ENCODE measurements at regions not wholly inside any gene's neighbourhood (a gene's known extent, or its start where the extent isn't known, plus 50 kb on each side); places are given as distances from the start of the nearest gene placed in this dataset.
"Not testable (repeated sequence)": the region's sequence is repeated elsewhere in the genome, so short reads cannot be mapped to it uniquely, and the experiment has no call there.

DNA sequence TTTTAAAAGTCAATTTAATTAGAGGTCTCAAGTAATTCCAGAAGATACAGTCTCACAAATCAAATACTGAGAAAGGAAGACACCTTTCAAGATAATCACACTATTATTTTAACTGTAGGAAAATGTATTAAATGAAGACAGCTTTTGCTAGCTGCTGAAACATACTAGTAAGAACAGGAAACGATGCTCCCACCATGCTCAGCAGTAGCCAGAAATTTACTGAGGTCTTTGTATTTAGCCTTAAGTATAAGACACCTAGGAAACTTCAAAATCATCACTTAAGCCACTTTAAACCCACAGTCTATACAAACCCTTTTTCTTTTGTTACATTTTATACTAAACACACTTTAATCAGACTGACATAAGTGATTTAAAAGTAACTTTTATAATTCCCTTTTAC is 72.7 kb upstream of the NPIPB12 start:
- H3K27ac Mint-ChIP-seq; H3K27me3 Mint-ChIP-seq; DNase-seq; H3K4me3 Mint-ChIP-seq; CTCF ChIA-PET; H3K9me3 Mint-ChIP-seq; POLR2A ChIA-PET; intact Hi-C loops (cut with micrococcal nuclease): not testable (repeated sequence)
- ATAC-seq = peak; percentile 45
- Mint-ChIP-seq H3K4me1 (ENCODE audit: low read depth) (peaks cover 25% of the 10 kb centered on the region), H3K36me3 (ENCODE audit: low read depth) (peaks cover 23% of the 10 kb centered on the region)

DNA sequence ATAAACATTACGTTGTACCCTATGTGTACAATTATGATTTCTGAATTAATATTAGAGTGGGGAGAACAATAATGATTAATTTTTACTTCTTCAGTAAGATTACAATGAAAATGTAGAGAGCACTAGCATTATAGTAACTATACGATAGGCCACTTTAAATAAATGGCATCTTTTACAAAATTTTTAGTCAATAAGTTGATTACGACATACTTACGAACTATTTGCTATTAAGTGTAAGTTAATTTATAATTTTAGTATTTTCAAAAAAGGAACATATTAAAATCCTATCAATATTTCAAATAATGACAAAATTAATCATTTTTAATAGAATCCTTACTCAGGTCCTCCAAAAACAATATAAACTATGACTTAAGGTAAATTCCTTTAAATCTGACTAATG is 75.6 kb upstream of the NPIPB12 start:
- POLR2A ChIA-PET; DNase-seq; CTCF ChIA-PET; ATAC-seq; H3K27ac Mint-ChIP-seq; H3K9me3 Mint-ChIP-seq; H3K27me3 Mint-ChIP-seq; H3K4me3 Mint-ChIP-seq; intact Hi-C loops (cut with micrococcal nuclease): not testable (repeated sequence)
- peaks cover 32% of the 10 kb centered on the region for H3K4me1 Mint-ChIP-seq (ENCODE audit: low read depth)
- H3K36me3 Mint-ChIP-seq (ENCODE audit: low read depth) = peaks cover 20% of the 10 kb centered on the region

DNA sequence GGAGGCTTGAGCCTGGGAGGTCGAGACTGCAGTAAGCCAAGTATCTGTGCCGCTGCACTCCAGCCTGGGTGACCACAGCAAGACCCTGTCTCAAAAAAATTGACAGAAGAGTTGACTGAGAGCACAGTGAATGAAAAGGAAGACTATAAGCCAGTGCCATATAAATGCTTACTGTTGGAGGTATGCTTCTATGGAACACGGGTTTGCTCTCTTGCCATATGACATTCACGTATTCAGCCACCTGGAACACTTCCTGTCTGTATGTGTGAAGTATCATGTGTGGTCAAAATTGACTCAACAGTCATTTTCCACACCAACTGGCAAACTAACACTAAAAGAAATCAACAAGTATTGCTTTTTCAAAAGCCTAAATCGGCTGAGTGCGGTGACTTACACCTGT is 71.1 kb upstream of the SPN start:
- H3K4me3 Mint-ChIP-seq = peak overlapping the region; percentile 40
- CTCF ChIA-PET; ATAC-seq; POLR2A ChIA-PET; intact Hi-C loops (cut with micrococcal nuclease); H3K9me3 Mint-ChIP-seq; H3K27me3 Mint-ChIP-seq: not testable (repeated sequence)
- peak overlapping the region; percentile 87 for H3K27ac Mint-ChIP-seq
- peak; percentile 38 for DNase-seq
- peaks cover 29% of the 10 kb centered on the region for H3K36me3 Mint-ChIP-seq (ENCODE audit: low read depth)
- H3K4me1 Mint-ChIP-seq (ENCODE audit: low read depth) = peaks cover 38% of the 10 kb centered on the region

DNA sequence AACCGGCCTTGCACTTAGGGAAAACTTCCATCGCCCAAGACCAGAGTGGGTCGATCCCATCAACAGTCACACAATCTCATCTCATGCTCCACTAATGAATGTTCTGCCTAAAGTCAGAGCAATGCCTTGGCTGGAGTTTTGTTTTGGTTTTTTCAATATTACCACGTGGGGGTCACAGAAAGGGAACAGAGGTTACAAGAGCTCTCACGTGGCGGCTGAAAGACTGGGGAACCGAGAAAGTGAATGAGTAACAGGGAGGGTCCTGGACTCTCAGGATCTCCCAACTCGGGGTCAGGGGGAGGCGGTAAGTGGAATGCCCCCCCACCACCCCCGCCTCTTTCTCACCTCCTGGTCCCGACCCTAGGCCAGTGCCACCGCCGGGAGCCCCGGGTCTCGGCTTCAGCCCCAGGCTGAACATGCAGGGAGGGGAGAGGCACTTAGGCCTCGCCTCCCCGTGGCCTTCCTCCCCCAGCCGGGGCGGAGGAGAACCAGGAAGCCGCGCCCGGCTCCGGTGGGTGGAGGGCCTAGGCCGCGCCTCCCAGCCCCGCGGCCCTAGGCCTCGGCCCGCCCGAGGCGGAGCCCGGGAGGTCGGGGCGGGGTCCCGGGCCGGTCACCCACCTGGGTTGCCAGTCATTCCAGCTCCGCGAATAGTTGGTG is 68.7 kb upstream of the SPN start:
- DNase-seq = peak; percentile 64
- H3K27me3 Mint-ChIP-seq; POLR2A ChIA-PET; H3K9me3 Mint-ChIP-seq; intact Hi-C loops (cut with micrococcal nuclease); CTCF ChIA-PET: not testable (repeated sequence)
- Mint-ChIP-seq H3K27ac (peak overlapping the region; percentile 93), H3K4me3 (peak overlapping the region; percentile 96), H3K4me1 (ENCODE audit: low read depth) (peaks cover 33% of the 10 kb centered on the region), H3K36me3 (ENCODE audit: low read depth) (peaks cover 20% of the 10 kb centered on the region)
- peak; percentile 71 for ATAC-seq

DNA sequence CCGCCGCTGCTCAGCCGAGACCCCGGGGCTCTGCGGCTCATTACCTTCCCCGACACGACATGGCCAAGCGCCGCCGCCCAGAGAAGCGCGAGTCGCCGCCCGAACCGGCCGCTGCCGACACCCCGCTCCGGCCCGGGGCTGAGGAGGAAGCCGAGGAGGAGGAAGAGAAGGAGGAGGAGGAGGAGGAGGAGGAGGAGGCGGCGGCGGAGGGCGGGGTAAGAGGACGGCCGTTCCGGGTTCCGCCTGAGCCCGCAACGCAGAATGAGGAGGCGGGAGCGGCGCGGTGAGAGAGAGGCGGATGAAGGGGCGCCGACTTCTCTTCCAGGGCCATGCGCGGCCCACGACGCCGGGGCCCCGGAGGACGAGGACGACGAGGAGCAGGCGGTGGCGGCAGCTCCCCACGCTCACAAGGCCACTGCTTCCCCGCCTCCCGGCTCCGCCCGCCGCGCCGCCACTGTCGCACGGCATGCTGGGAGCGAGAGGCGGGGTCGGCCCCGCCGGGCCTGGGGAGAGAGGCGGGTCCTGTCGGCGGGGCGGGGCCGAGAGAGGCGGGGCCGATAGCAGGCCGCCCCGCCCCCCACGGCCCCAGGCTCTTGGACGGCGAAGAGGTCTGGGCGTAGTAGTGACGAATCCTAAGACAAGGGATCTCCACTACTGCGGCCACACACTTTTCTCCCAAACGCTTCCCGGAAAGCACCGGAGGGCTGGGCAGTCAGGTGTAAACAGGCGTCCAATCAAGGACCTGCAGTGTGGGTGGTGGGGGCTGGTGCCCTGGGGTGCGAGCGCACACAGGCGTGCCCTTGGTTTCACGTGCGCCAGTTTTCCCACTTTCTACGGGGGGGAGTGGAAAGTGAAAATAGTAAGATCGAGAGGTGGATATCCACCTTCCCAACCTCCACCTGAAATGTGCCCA is 67.9 kb upstream of the SPN start:
- ATAC-seq = peak; percentile 75
- peak; percentile 92 for DNase-seq
- peak overlapping the region; percentile 96 for H3K4me3 Mint-ChIP-seq
- CTCF ChIA-PET; intact Hi-C loops (cut with micrococcal nuclease); H3K9me3 Mint-ChIP-seq; H3K27me3 Mint-ChIP-seq: not testable (repeated sequence)
- peak overlapping the region; percentile 92 for H3K27ac Mint-ChIP-seq
- peaks cover 38% of the 10 kb centered on the region for H3K4me1 Mint-ChIP-seq (ENCODE audit: low read depth)
- POLR2A ChIA-PET = interaction anchor here (0.6 kb wide), 1 partner anchor 641 kb away, joined by 3 read pairs; no protein-coding TSS in a partner anchor
- peaks cover 20% of the 10 kb centered on the region for H3K36me3 Mint-ChIP-seq (ENCODE audit: low read depth)

DNA sequence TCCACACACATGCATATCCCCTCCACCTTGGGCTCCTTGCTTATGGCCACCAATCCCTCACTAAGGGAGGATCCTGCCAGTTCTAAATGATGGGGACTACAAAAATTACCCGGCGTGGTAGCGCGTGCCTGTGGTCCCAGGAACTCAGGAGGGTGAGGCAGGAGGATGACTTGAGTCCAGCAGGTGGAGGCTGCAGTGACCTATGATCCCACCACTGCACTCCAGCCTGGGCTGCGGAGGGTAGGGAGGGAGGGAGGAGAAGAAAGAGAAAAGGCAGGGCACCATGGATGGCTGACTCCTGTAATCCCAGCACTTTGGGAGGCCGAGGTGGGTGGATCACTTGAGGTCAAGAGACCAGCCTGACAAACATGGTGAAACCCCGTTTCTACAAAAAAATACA is 66.0 kb upstream of the SPN start:
- H3K4me3 Mint-ChIP-seq; H3K9me3 Mint-ChIP-seq; H3K27me3 Mint-ChIP-seq; CTCF ChIA-PET; H3K27ac Mint-ChIP-seq; ATAC-seq; DNase-seq; POLR2A ChIA-PET; intact Hi-C loops (cut with micrococcal nuclease): not testable (repeated sequence)
- Mint-ChIP-seq H3K4me1 (ENCODE audit: low read depth) (peaks cover 41% of the 10 kb centered on the region), H3K36me3 (ENCODE audit: low read depth) (peaks cover 22% of the 10 kb centered on the region)

DNA sequence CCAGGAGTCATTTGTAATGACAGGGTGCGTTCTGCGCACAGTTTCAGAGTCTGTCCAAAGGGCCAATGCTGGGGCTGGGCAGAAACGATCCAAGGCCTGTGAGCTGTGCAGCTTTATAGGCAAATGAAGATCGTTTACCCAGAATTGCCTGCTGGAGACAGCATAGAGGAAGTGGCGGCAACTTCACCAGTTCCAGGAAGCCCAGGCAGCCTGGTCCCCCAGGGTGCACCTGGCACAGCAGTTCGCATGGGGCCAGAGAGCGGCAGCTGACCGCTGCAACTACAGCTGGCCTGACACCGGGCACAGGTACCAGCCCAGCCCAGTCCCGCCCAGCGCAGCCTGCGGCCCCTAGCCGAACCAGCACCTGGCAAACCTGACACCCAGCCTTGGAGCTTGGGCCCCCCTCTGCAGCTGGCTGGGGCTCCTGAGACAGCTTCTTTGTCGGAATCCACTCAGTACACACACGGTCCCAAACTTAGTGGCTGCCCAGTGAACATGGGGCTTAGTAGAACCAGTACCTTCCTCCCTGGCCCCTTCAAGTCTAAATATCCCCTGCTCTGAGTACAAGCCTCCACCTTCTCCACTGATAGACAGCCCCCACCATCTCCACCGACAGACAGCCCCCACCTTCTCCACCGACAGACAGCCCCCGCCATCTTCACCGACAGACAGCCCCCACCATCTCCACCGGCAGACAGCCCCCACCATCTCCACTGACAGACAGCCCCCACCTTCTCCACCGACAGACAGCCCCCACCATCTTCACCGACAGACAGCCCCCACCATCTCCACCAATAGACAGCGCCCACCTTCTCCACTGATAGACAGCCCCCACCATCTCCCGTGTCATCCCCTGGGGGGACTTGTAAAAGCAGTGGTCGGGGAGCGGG is 62.7 kb upstream of the SPN start:
- POLR2A ChIA-PET = interaction anchor here (1.0 to 1.2 kb wide), 2 partner anchors 13 to 66 kb away, joined by 3 to 4 read pairs; no protein-coding TSS in a partner anchor
- H3K9me3 Mint-ChIP-seq; CTCF ChIA-PET; intact Hi-C loops (cut with micrococcal nuclease); H3K27me3 Mint-ChIP-seq: not testable (repeated sequence)
- peak; percentile 82 for DNase-seq
- Mint-ChIP-seq H3K4me3 (peak overlapping the region; percentile 67), H3K36me3 (ENCODE audit: low read depth) (peaks cover 28% of the 10 kb centered on the region), H3K27ac (peak overlapping the region; percentile 91), H3K4me1 (ENCODE audit: low read depth) (peaks cover 62% of the 10 kb centered on the region)
- peak; percentile 65 for ATAC-seq

DNA sequence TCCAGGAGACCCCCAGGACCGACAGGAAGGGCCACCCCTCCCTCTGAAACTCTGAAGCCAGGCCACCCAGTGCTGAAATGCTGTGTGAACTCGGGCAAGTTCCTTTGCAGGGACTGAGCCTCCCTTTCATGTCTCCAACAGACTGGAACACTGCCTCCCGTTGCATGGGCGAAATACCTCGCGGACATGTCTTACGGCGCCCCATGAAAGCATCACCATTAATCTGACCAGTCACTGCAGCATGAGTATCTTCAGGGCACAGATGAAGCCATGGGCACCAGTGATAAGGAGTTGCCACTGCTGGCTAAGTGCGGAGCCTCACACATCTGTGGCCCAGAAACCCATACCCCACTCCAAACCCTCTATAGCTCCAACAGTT is 60.8 kb upstream of the SPN start:
- intact Hi-C loops (cut with micrococcal nuclease); H3K27me3 Mint-ChIP-seq; H3K9me3 Mint-ChIP-seq; H3K4me3 Mint-ChIP-seq; DNase-seq; ATAC-seq; CTCF ChIA-PET: not testable (repeated sequence)
- Mint-ChIP-seq H3K27ac (peak overlapping the region; percentile 91), H3K36me3 (ENCODE audit: low read depth) (peaks cover 26% of the 10 kb centered on the region), H3K4me1 (ENCODE audit: low read depth) (peaks cover 56% of the 10 kb centered on the region)
- POLR2A ChIA-PET = interaction anchor here (0.6 kb wide), 1 partner anchor 11 kb away, joined by 3 read pairs; no protein-coding TSS in a partner anchor

DNA sequence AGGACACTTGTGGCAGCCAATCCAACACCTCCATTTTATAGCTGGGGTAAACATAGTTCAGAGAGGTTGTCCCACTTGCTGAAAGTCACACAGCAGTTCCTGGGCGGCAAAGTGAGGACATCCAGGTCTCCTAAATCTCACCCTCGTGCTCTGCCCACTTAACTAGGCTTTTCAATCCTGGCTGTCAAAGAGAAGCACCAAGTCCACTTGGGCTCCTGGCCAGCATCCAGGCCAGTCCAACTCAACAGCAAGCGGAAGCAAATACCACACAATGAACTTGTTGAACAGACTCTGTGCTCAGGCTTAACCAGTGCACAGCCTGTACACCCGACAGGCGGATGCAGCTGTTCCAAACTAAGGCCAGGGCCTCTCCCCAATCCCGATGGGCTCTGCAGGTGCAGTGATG is 60.4 kb upstream of the SPN start:
- H3K9me3 Mint-ChIP-seq; H3K27me3 Mint-ChIP-seq; ATAC-seq; H3K4me3 Mint-ChIP-seq; CTCF ChIA-PET; DNase-seq; intact Hi-C loops (cut with micrococcal nuclease): not testable (repeated sequence)
- Mint-ChIP-seq H3K36me3 (ENCODE audit: low read depth) (peaks cover 30% of the 10 kb centered on the region), H3K27ac (peak overlapping the region; percentile 91), H3K4me1 (ENCODE audit: low read depth) (peaks cover 61% of the 10 kb centered on the region)
- POLR2A ChIA-PET = interaction anchor here (0.6 kb wide), 1 partner anchor 11 kb away, joined by 3 read pairs; no protein-coding TSS in a partner anchor

DNA sequence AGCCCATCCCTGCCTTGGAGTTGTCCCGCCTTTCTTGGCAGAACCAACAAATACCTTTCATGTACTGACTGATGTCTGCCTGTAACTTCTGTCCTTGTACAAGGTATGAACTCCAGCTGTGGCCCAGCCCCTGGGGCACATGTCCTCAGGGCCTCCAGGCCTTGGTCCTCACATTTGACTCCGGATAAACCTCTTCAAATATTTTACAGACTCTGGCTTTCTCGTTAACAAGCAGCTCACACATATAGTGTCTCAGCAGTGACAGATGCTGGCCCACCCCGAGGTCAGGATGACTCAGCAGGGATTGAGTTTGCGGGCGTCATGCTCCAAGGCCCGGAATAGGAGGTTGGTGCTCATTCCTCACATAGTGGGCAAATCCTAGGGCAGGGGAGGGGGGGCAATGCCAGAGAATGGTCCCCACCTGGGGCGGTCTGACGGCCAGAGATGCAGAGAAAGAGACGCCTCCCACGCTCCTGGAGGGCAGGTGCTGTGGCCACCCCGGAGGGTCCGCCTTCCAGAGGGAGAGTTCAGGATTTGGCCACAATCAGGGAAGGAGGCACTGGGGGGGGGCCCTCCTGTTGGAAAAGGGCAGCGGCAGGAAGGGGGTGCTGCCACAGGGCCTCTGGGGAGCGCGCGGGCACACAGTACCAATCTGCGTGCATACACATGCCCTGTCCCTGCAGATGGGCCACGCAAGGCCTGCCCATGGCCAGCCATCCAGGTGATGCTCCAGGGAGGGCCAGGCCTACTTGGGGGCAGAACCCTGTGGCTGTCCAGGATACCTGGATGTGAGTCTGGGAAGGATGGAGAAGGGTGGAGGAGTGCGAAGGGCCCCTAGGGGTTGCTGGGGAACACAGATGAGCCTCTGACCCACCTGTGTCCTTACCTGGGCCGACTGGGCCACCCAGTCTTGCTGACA is 58.2 kb upstream of the SPN start:
- CTCF ChIA-PET; H3K27me3 Mint-ChIP-seq; DNase-seq; H3K9me3 Mint-ChIP-seq; H3K4me3 Mint-ChIP-seq; ATAC-seq; POLR2A ChIA-PET; intact Hi-C loops (cut with micrococcal nuclease): not testable (repeated sequence)
- peaks cover 64% of the 10 kb centered on the region for H3K4me1 Mint-ChIP-seq (ENCODE audit: low read depth)
- peaks cover 34% of the 10 kb centered on the region for H3K36me3 Mint-ChIP-seq (ENCODE audit: low read depth)
- H3K27ac Mint-ChIP-seq = peak overlapping the region; percentile 82

Measured in activated CD8-positive, alpha-beta T cell treated with anti-CD3 and anti-CD28 coated beads for 36 hours (primary cell).